ENCODE measurements at regions not wholly inside any gene's neighbourhood (a gene's known extent, or its start where the extent isn't known, plus 50 kb on each side); places are given as distances from the start of the nearest gene placed in this dataset.

DNA sequence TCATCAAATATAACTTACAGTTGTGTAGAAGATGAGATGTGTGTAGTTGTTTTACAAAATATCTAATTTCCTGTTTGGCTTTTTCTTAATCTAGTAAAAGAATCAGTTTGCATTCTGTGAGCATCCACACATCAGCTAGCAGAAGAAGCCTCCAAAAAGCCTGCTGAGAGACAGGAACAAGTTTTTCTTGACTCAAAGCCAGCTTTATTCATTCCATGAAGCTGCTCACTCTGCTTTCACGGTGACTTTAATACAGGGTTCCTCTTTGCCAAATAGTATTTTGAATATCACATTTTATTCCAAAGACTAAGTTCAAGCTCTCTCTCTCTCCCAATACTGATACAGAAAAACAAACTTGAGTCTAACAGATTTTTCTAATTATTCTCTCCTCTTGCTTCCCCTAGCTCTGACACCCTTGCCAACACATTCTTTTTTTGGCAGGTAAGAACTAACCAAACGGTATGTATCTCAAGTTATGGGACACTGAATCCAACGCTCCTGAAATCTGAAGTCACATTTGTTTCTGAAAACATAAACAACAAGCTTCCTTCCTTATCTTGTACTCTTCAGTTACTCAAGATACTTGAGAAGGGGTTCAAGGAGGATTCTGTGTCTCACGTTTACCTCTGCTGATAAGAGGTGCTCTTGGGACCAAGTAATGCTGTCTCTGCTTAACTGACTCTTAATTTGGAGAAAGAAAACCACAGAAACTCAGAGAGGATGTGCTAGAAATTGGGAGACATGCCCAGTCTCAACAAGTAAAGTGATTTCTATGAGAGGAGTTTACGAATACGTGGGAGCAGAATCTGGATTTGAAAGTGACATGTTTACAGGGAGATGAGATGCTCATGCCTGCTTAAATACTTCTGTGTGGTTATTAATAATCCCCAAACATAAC lies 184.2 kb upstream of the SPTLC3 start:
- no peak overlapping the region for H3K4me2 ChIP-seq (ENCODE audit: insufficient read depth in 1 of 2, low read depth in 2 of 2, low read length in 2 of 2)
- H2AFZ ChIP-seq (ENCODE audit: low read length): no peak overlapping the region
- H2BK15ac ChIP-seq (ENCODE audit: low read length): no peak overlapping the region
- no peak overlapping the region for H2BK12ac ChIP-seq (ENCODE audit: low read depth, low read length)
- H2BK120ac ChIP-seq (replicated peaks; ENCODE audit: low read depth, low read length): no peak overlapping the region
- no peaks in the 10 kb centered on the region for H4K20me1 ChIP-seq (replicated peaks in 1 of 2; ENCODE audit: control insufficient read depth in 1 of 2, insufficient read depth in 2 of 2, low read length in 2 of 2)
- H4K91ac ChIP-seq (replicated peaks; ENCODE audit: insufficient read length, low read length): no peak overlapping the region
- H3K4me3 ChIP-seq (ENCODE audit: extremely low read depth in 1 of 4, insufficient read depth in 2 of 4, low read depth in 3 of 4, low read length in 4 of 4): no peak overlapping the region
- no peaks in the 10 kb centered on the region for H3K4me1 ChIP-seq (replicated peaks in 1 of 4; ENCODE audit: control insufficient read depth in 3 of 4, insufficient read depth in 4 of 4, low read length in 3 of 4)
- no peak overlapping the region for H3K4ac ChIP-seq (replicated peaks; ENCODE audit: insufficient read length, low read depth, low read length)
- ChIA-PET POLR2A (ENCODE audit: partially characterized antibody) (no interaction called here), CTCF (ENCODE audit: partially characterized antibody) (interaction anchor here (0.8 to 2.1 kb wide), 3 partner anchors 14 to 33 kb away, joined by 3 to 11 read pairs (median 3); no protein-coding TSS in a partner anchor)
- no peak overlapping the region for H2AK5ac ChIP-seq (ENCODE audit: low read depth, low read length)
- no peak overlapping the region for H3K23ac ChIP-seq (ENCODE audit: insufficient read length)
- H3K36me3 ChIP-seq (ENCODE audit: control insufficient read depth in 2 of 4, insufficient read depth in 4 of 4, low read length in 3 of 4): no peaks in the 10 kb centered on the region
- H3K9me3 ChIP-seq (ENCODE audit: insufficient read depth in 2 of 2, low read depth in 1 of 2, low read length in 1 of 2): no peaks in the 10 kb centered on the region
- FAIRE-seq (no peak), DNase-seq (ENCODE audit: low read depth in 1 of 2, low spot score in 2 of 2) (no peak)
- no peaks in the 10 kb centered on the region; the same call in 1 of the 2 replicates for H3K23me2 ChIP-seq (ENCODE audit: low read depth, low read length)
- no peak overlapping the region for H2BK5ac ChIP-seq (ENCODE audit: low read depth, low read length)
- H3K27ac ChIP-seq (ENCODE audit: low read depth, low read length): no peak overlapping the region
- H3K18ac ChIP-seq (ENCODE audit: extremely low read depth, low read length): no peak overlapping the region
- no peak overlapping the region for H2BK20ac ChIP-seq (ENCODE audit: low read length)
- H3K27me3 ChIP-seq (replicated peaks in 1 of 4; ENCODE audit: control insufficient read depth in 3 of 4, extremely low read depth in 1 of 4, insufficient read depth in 3 of 4, low read length in 3 of 4): no peaks in the 10 kb centered on the region
- no peak overlapping the region for H3K56ac ChIP-seq (replicated peaks; ENCODE audit: insufficient read length, low read depth, low read length)
- H4K5ac ChIP-seq (ENCODE audit: insufficient read length, low read depth, low read length): no peak overlapping the region
- no peaks in the 10 kb centered on the region for H3K79me1 ChIP-seq (ENCODE audit: low read depth, low read length)
- 89% methylated on average over 6 of the region's 6 CpGs; no CpG with 5 or more reads in 1 of the 2 experiments for WGBS, 2 experiments (ENCODE audit: extremely low coverage in 1 of 2, insufficient coverage in 1 of 2, insufficient read length in 1 of 2, insufficient replicate concordance in 2 of 2, low coverage in 1 of 2, low lambda C conversion rate in 2 of 2, missing lambda C conversion rate in 1 of 2)
- no peak overlapping the region for H3K14ac ChIP-seq (ENCODE audit: insufficient read length)
- TF ChIP-seq CTBP2 (IDR thresholded peaks at IDR 0.05; ENCODE audit: borderline replicate concordance, insufficient read depth, insufficient read length, low read length) (no peak), TCF12 (IDR thresholded peaks at IDR 0.05; ENCODE audit: low read depth, low read length) (no peak), POU5F1 (IDR thresholded peaks at IDR 0.05; ENCODE audit: low read depth, low read length) (no peak), SP2 (IDR thresholded peaks at IDR 0.05; ENCODE audit: low read length) (no peak)
- TF ChIP-seq, protein P1, sequence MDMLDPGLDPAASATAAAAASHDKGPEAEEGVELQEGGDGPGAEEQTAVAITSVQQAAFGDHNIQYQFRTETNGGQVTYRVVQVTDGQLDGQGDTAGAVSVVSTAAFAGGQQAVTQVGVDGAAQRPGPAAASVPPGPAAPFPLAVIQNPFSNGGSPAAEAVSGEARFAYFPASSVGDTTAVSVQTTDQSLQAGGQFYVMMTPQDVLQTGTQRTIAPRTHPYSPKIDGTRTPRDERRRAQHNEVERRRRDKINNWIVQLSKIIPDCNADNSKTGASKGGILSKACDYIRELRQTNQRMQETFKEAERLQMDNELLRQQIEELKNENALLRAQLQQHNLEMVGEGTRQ (IDR thresholded peaks at IDR 0.05; ENCODE audit: low read length): no peak
- no peak overlapping the region for H4K8ac ChIP-seq (ENCODE audit: extremely low read depth, insufficient read depth, low read length)
- no peaks in the 10 kb centered on the region for H3K79me2 ChIP-seq (ENCODE audit: control insufficient read depth in 1 of 2, insufficient read depth in 2 of 2, low read length in 2 of 2)
- no peak overlapping the region for H3K9ac ChIP-seq (replicated peaks in 1 of 4; ENCODE audit: extremely low read depth in 1 of 4, low read depth in 3 of 4, low read length in 3 of 4)

All from H1 (cell line).